NOMO-1 (cell line): ENCODE measurements at regions not wholly inside any gene's neighbourhood (a gene's known extent, or its start where the extent isn't known, plus 50 kb on each side); places are given as distances from the start of the nearest gene placed in this dataset.
A peak's percentile ranks its signal among the peaks of the same experiment; 100 is the strongest.
"Not testable (repeated sequence)": the region's sequence is repeated elsewhere in the genome, so short reads cannot be mapped to it uniquely, and the experiment has no call there.

Experiments used
- DNase-seq, 2 experiments: peaks; one replicate each; lab custom pipeline; 2025; ENCODE audit not compliant: unreplicated experiment in 2 of 2; lab: John Stamatoyannopoulos, UW

DNA sequence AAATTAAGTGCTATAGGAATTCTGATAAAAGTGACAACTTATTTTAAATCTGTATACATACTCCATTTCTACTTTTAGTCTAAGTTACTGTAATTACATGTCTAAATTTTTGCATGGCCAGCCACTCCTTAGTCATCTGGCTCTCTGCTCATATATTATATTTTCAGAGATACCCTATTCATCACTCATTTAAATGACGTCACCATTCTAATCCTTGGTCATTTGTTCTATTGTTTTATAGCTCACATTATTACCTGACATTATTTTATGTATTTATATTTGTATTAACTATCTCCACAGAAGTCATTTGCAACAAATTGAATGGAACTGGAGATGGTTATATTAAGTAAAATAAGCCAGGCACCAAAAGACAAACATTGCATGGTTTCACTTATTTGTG, 179.6 kb upstream of the CXorf51A start:
- DNase-seq: no peak

GRCh38 chrX:146973283-146973682, 158.7 kb upstream of the CXorf51A start:
- no peak for DNase-seq

- no peak for DNase-seq
These were observed 152.8 kb upstream of the CXorf51A start for GRCh38 chrX:146967306-146967705.

- no peak for DNase-seq
These were observed 142.2 kb upstream of the CXorf51A start for GRCh38 chrX:146956760-146957159.

- peak in 1 of 2 experiments; percentile 3 for DNase-seq
These were observed 119.7 kb upstream of the CXorf51A start for GRCh38 chrX:146934256-146934655.

GRCh38 chrX:146932997-146933396, 118.5 kb upstream of the CXorf51A start:
- DNase-seq: not testable (repeated sequence)

- DNase-seq: no peak
These were observed 106.7 kb upstream of the CXorf51A start for GRCh38 chrX:146921204-146921603.

- DNase-seq: no peak
These were observed 93.1 kb upstream of the CXorf51A start for GRCh38 chrX:146907391-146908240.

GRCh38 chrX:146906166-146906565, 91.6 kb upstream of the CXorf51A start:
- no peak for DNase-seq

- DNase-seq: no peak
These were observed 72.5 kb upstream of the CXorf51A start for GRCh38 chrX:146887020-146887419.

GRCh38 chrX:146881521-146881920, 67.0 kb upstream of the CXorf51A start:
- no peak for DNase-seq

DNA sequence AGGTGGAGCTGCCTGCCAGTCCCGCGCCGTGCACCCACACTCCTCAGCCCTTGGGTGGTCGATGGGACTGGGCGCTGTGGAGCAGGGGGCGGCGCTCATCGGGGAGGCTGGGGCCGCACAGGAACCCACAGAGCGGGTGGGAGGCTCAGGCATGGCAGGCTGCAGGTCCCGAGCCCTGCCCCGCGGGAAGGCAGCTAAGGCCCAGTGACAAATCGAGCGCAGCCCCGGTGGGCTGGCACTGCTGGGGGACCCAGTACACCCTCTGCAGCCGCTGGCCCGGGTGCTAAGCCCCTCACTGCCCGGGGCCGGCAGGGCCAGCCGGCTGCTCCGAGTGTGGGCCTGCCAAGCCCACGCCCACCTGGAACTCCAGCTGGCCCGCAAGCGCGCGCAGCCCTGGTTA, 52.3 kb upstream of the CXorf51A start:
- not testable (repeated sequence) for DNase-seq

- not testable (repeated sequence) for DNase-seq
These were observed 51.2 kb upstream of the CXorf51A start for GRCh38 chrX:146865734-146866133.
